HK-2 (cell line): ENCODE measurements at regions not wholly inside any gene's neighbourhood (a gene's known extent, or its start where the extent isn't known, plus 50 kb on each side); places are given as distances from the start of the nearest gene placed in this dataset.

Experiments
- DNase-seq: peaks from one replicate; pipeline ENCODE4 v3.0.0-alpha.2; 2018; ENCODE audit not compliant: unreplicated experiment

GRCh38 chr3:165903885-165904630, 66.8 kb upstream of the BCHE start:
- no peak for DNase-seq

GRCh38 chr3:165899066-165899465, 61.8 kb upstream of the BCHE start:
- no peak for DNase-seq

- no peak for DNase-seq
Observed at GRCh38 chr3:165897137-165897536, 59.9 kb upstream of the BCHE start.

GRCh38 chr3:165895919-165896318, 58.7 kb upstream of the BCHE start:
- DNase-seq: peak; percentile 9

GRCh38 chr3:165892565-165892964, 55.3 kb upstream of the BCHE start:
- no peak for DNase-seq
